ENCODE measurements at regions not wholly inside any gene's neighbourhood (a gene's known extent, or its start where the extent isn't known, plus 50 kb on each side); places are given as distances from the start of the nearest gene placed in this dataset.
"Not testable (repeated sequence)": the region's sequence is repeated elsewhere in the genome, so short reads cannot be mapped to it uniquely, and the experiment has no call there.

- H3K36me3 ChIP-seq (ENCODE audit: control insufficient read depth in 2 of 2, insufficient read depth in 2 of 2, low read length in 1 of 2); H3K4me3 ChIP-seq (ENCODE audit: low read depth in 1 of 2, low read length in 2 of 2): not testable (repeated sequence)
Observed at GRCh38 chr3:28627843-28628242, 279.2 kb upstream of the AZI2 start.

GRCh38 chr3:28634019-28634418, 285.4 kb upstream of the AZI2 start:
- Histone ChIP-seq H3K36me3 (ENCODE audit: control insufficient read depth in 2 of 2, insufficient read depth in 2 of 2, low read length in 1 of 2) (no peaks in the 10 kb centered on the region), H3K4me3 (ENCODE audit: low read depth in 1 of 2, low read length in 2 of 2) (no peak overlapping the region), H3K9me3 (ENCODE audit: control insufficient read depth in 2 of 2, insufficient read depth in 1 of 2, low read depth in 1 of 2, low read length in 1 of 2) (no peaks in the 10 kb centered on the region), H3K27me3 (ENCODE audit: control insufficient read depth in 1 of 2, insufficient read depth in 2 of 2, low read length in 2 of 2) (no peaks in the 10 kb centered on the region), H3K27ac (ENCODE audit: low read depth in 2 of 2, low read length in 1 of 2) (no peak overlapping the region), H3K4me1 (ENCODE audit: control insufficient read depth in 2 of 2, insufficient read depth in 2 of 2, low read length in 1 of 2) (no peaks in the 10 kb centered on the region)
- 94 to 95% methylated on average over 2 of the region's 2 CpGs for WGBS, 2 donors

More at GRCh38 chr3:28627843-28628242, 279.2 kb upstream of the AZI2 start:
- H3K4me1 ChIP-seq (ENCODE audit: control insufficient read depth in 2 of 2, insufficient read depth in 2 of 2, low read length in 1 of 2); H3K27me3 ChIP-seq (ENCODE audit: control insufficient read depth in 1 of 2, insufficient read depth in 2 of 2, low read length in 2 of 2); H3K9me3 ChIP-seq (ENCODE audit: control insufficient read depth in 2 of 2, insufficient read depth in 1 of 2, low read depth in 1 of 2, low read length in 1 of 2); H3K27ac ChIP-seq (ENCODE audit: low read depth in 2 of 2, low read length in 1 of 2): not testable (repeated sequence)
- 69 to 77% methylated on average over 2 of the region's 2 CpGs for WGBS, 2 donors

- Histone ChIP-seq H3K4me3 (ENCODE audit: low read depth in 1 of 2, low read length in 2 of 2) (no peak overlapping the region), H3K36me3 (ENCODE audit: control insufficient read depth in 2 of 2, insufficient read depth in 2 of 2, low read length in 1 of 2) (no peaks in the 10 kb centered on the region), H3K27ac (ENCODE audit: low read depth in 2 of 2, low read length in 1 of 2) (no peak overlapping the region), H3K9me3 (ENCODE audit: control insufficient read depth in 2 of 2, insufficient read depth in 1 of 2, low read depth in 1 of 2, low read length in 1 of 2) (no peaks in the 10 kb centered on the region), H3K4me1 (ENCODE audit: control insufficient read depth in 2 of 2, insufficient read depth in 2 of 2, low read length in 1 of 2) (no peaks in the 10 kb centered on the region), H3K27me3 (ENCODE audit: control insufficient read depth in 1 of 2, insufficient read depth in 2 of 2, low read length in 2 of 2) (no peaks in the 10 kb centered on the region)
- WGBS, 2 donors, result 63 to 71% methylated on average over 3 of the region's 3 CpGs
Observed at GRCh38 chr3:28637742-28638141, 289.1 kb upstream of the AZI2 start.

GRCh38 chr3:28645149-28645548, 296.5 kb upstream of the AZI2 start:
- Histone ChIP-seq H3K9me3 (ENCODE audit: control insufficient read depth in 2 of 2, insufficient read depth in 1 of 2, low read depth in 1 of 2, low read length in 1 of 2) (no peaks in the 10 kb centered on the region), H3K27ac (ENCODE audit: low read depth in 2 of 2, low read length in 1 of 2) (no peak overlapping the region), H3K27me3 (ENCODE audit: control insufficient read depth in 1 of 2, insufficient read depth in 2 of 2, low read length in 2 of 2) (no peaks in the 10 kb centered on the region), H3K36me3 (ENCODE audit: control insufficient read depth in 2 of 2, insufficient read depth in 2 of 2, low read length in 1 of 2) (no peaks in the 10 kb centered on the region), H3K4me1 (ENCODE audit: control insufficient read depth in 2 of 2, insufficient read depth in 2 of 2, low read length in 1 of 2) (no peaks in the 10 kb centered on the region), H3K4me3 (ENCODE audit: low read depth in 1 of 2, low read length in 2 of 2) (no peak overlapping the region)
- 71 to 89% methylated on average over 2 of the region's 2 CpGs for WGBS, 2 donors

- Histone ChIP-seq H3K9me3 (ENCODE audit: control insufficient read depth in 2 of 2, insufficient read depth in 1 of 2, low read depth in 1 of 2, low read length in 1 of 2) (no peaks in the 10 kb centered on the region), H3K27ac (ENCODE audit: low read depth in 2 of 2, low read length in 1 of 2) (no peak overlapping the region), H3K4me1 (ENCODE audit: control insufficient read depth in 2 of 2, insufficient read depth in 2 of 2, low read length in 1 of 2) (no peaks in the 10 kb centered on the region), H3K4me3 (ENCODE audit: low read depth in 1 of 2, low read length in 2 of 2) (no peak overlapping the region), H3K27me3 (ENCODE audit: control insufficient read depth in 1 of 2, insufficient read depth in 2 of 2, low read length in 2 of 2) (no peaks in the 10 kb centered on the region), H3K36me3 (ENCODE audit: control insufficient read depth in 2 of 2, insufficient read depth in 2 of 2, low read length in 1 of 2) (no peaks in the 10 kb centered on the region)
- 75% methylated on average over 4 of the region's 4 CpGs for WGBS, 2 donors
Observed at GRCh38 chr3:28646435-28646834, 297.8 kb upstream of the AZI2 start.

GRCh38 chr3:28649266-28649665, 300.6 kb upstream of the AZI2 start:
- WGBS, 2 donors, result 86 to 90% methylated on average over 2 of the region's 2 CpGs
- Histone ChIP-seq H3K9me3 (ENCODE audit: control insufficient read depth in 2 of 2, insufficient read depth in 1 of 2, low read depth in 1 of 2, low read length in 1 of 2) (no peaks in the 10 kb centered on the region), H3K4me1 (ENCODE audit: control insufficient read depth in 2 of 2, insufficient read depth in 2 of 2, low read length in 1 of 2) (no peaks in the 10 kb centered on the region), H3K36me3 (ENCODE audit: control insufficient read depth in 2 of 2, insufficient read depth in 2 of 2, low read length in 1 of 2) (no peaks in the 10 kb centered on the region), H3K4me3 (ENCODE audit: low read depth in 1 of 2, low read length in 2 of 2) (no peak overlapping the region), H3K27me3 (ENCODE audit: control insufficient read depth in 1 of 2, insufficient read depth in 2 of 2, low read length in 2 of 2) (no peaks in the 10 kb centered on the region), H3K27ac (ENCODE audit: low read depth in 2 of 2, low read length in 1 of 2) (no peak overlapping the region)

GRCh38 chr3:28651159-28651558, 302.5 kb upstream of the AZI2 start:
- H3K4me1 ChIP-seq (ENCODE audit: control insufficient read depth in 2 of 2, insufficient read depth in 2 of 2, low read length in 1 of 2), result no peaks in the 10 kb centered on the region
- H3K27me3 ChIP-seq (ENCODE audit: control insufficient read depth in 1 of 2, insufficient read depth in 2 of 2, low read length in 2 of 2), result no peaks in the 10 kb centered on the region
- H3K27ac ChIP-seq (ENCODE audit: low read depth in 2 of 2, low read length in 1 of 2), result no peak overlapping the region
- H3K4me3 ChIP-seq (ENCODE audit: low read depth in 1 of 2, low read length in 2 of 2), result no peak overlapping the region
- no peaks in the 10 kb centered on the region for H3K9me3 ChIP-seq (ENCODE audit: control insufficient read depth in 2 of 2, insufficient read depth in 1 of 2, low read depth in 1 of 2, low read length in 1 of 2)
- 58 to 78% methylated on average over 3 of the region's 3 CpGs for WGBS, 2 donors
- no peaks in the 10 kb centered on the region for H3K36me3 ChIP-seq (ENCODE audit: control insufficient read depth in 2 of 2, insufficient read depth in 2 of 2, low read length in 1 of 2)

GRCh38 chr3:28664123-28664522, 315.5 kb upstream of the AZI2 start:
- no peaks in the 10 kb centered on the region for H3K9me3 ChIP-seq (ENCODE audit: control insufficient read depth in 2 of 2, insufficient read depth in 1 of 2, low read depth in 1 of 2, low read length in 1 of 2)
- H3K27ac ChIP-seq (ENCODE audit: low read depth in 2 of 2, low read length in 1 of 2), result no peak overlapping the region
- H3K4me3 ChIP-seq (ENCODE audit: low read depth in 1 of 2, low read length in 2 of 2), result no peak overlapping the region
- H3K4me1 ChIP-seq (ENCODE audit: control insufficient read depth in 2 of 2, insufficient read depth in 2 of 2, low read length in 1 of 2), result no peaks in the 10 kb centered on the region
- no peaks in the 10 kb centered on the region for H3K36me3 ChIP-seq (ENCODE audit: control insufficient read depth in 2 of 2, insufficient read depth in 2 of 2, low read length in 1 of 2)
- WGBS, 2 donors, result 90 to 92% methylated on average over 5 of the region's 5 CpGs
- H3K27me3 ChIP-seq (ENCODE audit: control insufficient read depth in 1 of 2, insufficient read depth in 2 of 2, low read length in 2 of 2), result no peaks in the 10 kb centered on the region

GRCh38 chr3:28667646-28668621, 319.3 kb upstream of the AZI2 start:
- Histone ChIP-seq H3K4me1 (ENCODE audit: control insufficient read depth in 2 of 2, insufficient read depth in 2 of 2, low read length in 1 of 2) (no peaks in the 10 kb centered on the region), H3K9me3 (ENCODE audit: control insufficient read depth in 2 of 2, insufficient read depth in 1 of 2, low read depth in 1 of 2, low read length in 1 of 2) (no peaks in the 10 kb centered on the region), H3K27me3 (ENCODE audit: control insufficient read depth in 1 of 2, insufficient read depth in 2 of 2, low read length in 2 of 2) (no peaks in the 10 kb centered on the region), H3K4me3 (ENCODE audit: low read depth in 1 of 2, low read length in 2 of 2) (no peak overlapping the region), H3K36me3 (ENCODE audit: control insufficient read depth in 2 of 2, insufficient read depth in 2 of 2, low read length in 1 of 2) (no peaks in the 10 kb centered on the region), H3K27ac (ENCODE audit: low read depth in 2 of 2, low read length in 1 of 2) (no peak overlapping the region)
- 28 to 41% methylated on average over 5 of the region's 5 CpGs for WGBS, 2 donors

- Histone ChIP-seq H3K4me3 (ENCODE audit: low read depth in 1 of 2, low read length in 2 of 2) (no peak overlapping the region), H3K27me3 (ENCODE audit: control insufficient read depth in 1 of 2, insufficient read depth in 2 of 2, low read length in 2 of 2) (no peaks in the 10 kb centered on the region), H3K4me1 (ENCODE audit: control insufficient read depth in 2 of 2, insufficient read depth in 2 of 2, low read length in 1 of 2) (no peaks in the 10 kb centered on the region), H3K36me3 (ENCODE audit: control insufficient read depth in 2 of 2, insufficient read depth in 2 of 2, low read length in 1 of 2) (no peaks in the 10 kb centered on the region), H3K9me3 (ENCODE audit: control insufficient read depth in 2 of 2, insufficient read depth in 1 of 2, low read depth in 1 of 2, low read length in 1 of 2) (no peaks in the 10 kb centered on the region), H3K27ac (ENCODE audit: low read depth in 2 of 2, low read length in 1 of 2) (no peak overlapping the region)
- WGBS, 2 donors, result 80 to 90% methylated on average over 2 of the region's 2 CpGs
Observed at GRCh38 chr3:28669870-28670269, 321.2 kb upstream of the AZI2 start.

Measured in esophagus (tissue), 2 donors.